Upper lobe of right lung (tissue), 1 donor: ENCODE measurements at regions not wholly inside any gene's neighbourhood (a gene's known extent, or its start where the extent isn't known, plus 50 kb on each side); places are given as distances from the start of the nearest gene placed in this dataset.

Experiments used
- ATAC-seq: fragments of 200-7000 bp; cut with Tn5 transposase; one replicate; pipeline ENCODE4 v1.9.1; 2020; ENCODE audit warnings: mild to moderate bottlenecking, moderate library complexity
- DNase-seq: peaks from one replicate; pipeline ENCODE4 v3.0.0-alpha.2; 2020
- H3K27ac ChIP-seq: fragments of 200-600 bp; one replicate; pipeline ENCODE4 v1.8.0; 2022
- H3K27me3 ChIP-seq: fragments of 200-600 bp; one replicate; pipeline ENCODE4 v1.8.0; 2022; ENCODE audit warnings: mild to moderate bottlenecking
- H3K36me3 ChIP-seq: fragments of 200-600 bp; one replicate; pipeline ENCODE4 v1.8.0; 2022
- H3K4me1 ChIP-seq: fragments of 200-600 bp; one replicate; pipeline ENCODE4 v1.8.0; 2022
- H3K4me3 ChIP-seq: fragments of 200-600 bp; one replicate; pipeline ENCODE4 v1.8.0; 2022; ENCODE audit warnings: mild to moderate bottlenecking
- H3K9me3 ChIP-seq: fragments of 200-600 bp; one replicate; pipeline ENCODE4 v1.8.0; 2022
- CTCF ChIP-seq: fragments of 200-600 bp; IDR thresholded peaks from one replicate; pipeline ENCODE4 v1.8.0; 2022; ENCODE audit warnings: antibody characterized with exemption
- intact Hi-C: fragments of 100-400 bp; cut with DNase I; formaldehyde crosslinking; loops from one replicate; pipeline ENCODE4 v1.11.0; 2022
- donor health status: DM: no; HTN: yes; CAD: no; lungs with severe emphysema.

- no peak for TF ChIP-seq CTCF
- Histone ChIP-seq H3K4me3 (no peak overlapping the region), H3K36me3 (no peaks in the 10 kb centered on the region), H3K4me1 (no peaks in the 10 kb centered on the region), H3K27ac (no peak overlapping the region), H3K27me3 (no peaks in the 10 kb centered on the region), H3K9me3 (no peaks in the 10 kb centered on the region)
- DNase-seq, result no peak
- intact Hi-C loops, result no loop called here
- no peak for ATAC-seq
Observed at GRCh38 chr2:103459283-103459682, 697.5 kb downstream of the TMEM182 start.

- H3K27me3 ChIP-seq, result no peaks in the 10 kb centered on the region
- no peak for DNase-seq
- ATAC-seq, result no peak
- no peak overlapping the region for H3K4me3 ChIP-seq
- H3K27ac ChIP-seq, result no peak overlapping the region
- H3K9me3 ChIP-seq, result no peaks in the 10 kb centered on the region
- intact Hi-C loops, result no loop called here
- H3K4me1 ChIP-seq, result no peaks in the 10 kb centered on the region
- TF ChIP-seq CTCF, result no peak
- no peaks in the 10 kb centered on the region for H3K36me3 ChIP-seq
Observed at GRCh38 chr2:103462101-103462500, 700.3 kb downstream of the TMEM182 start.

GRCh38 chr2:103462712-103463111 lies 700.9 kb downstream of the TMEM182 start:
- no peak for TF ChIP-seq CTCF
- Histone ChIP-seq H3K27ac (no peak overlapping the region), H3K36me3 (no peaks in the 10 kb centered on the region), H3K27me3 (no peaks in the 10 kb centered on the region), H3K9me3 (no peaks in the 10 kb centered on the region), H3K4me1 (no peaks in the 10 kb centered on the region), H3K4me3 (no peak overlapping the region)
- DNase-seq (no peak), ATAC-seq (no peak)
- intact Hi-C loops, result no loop called here

DNA sequence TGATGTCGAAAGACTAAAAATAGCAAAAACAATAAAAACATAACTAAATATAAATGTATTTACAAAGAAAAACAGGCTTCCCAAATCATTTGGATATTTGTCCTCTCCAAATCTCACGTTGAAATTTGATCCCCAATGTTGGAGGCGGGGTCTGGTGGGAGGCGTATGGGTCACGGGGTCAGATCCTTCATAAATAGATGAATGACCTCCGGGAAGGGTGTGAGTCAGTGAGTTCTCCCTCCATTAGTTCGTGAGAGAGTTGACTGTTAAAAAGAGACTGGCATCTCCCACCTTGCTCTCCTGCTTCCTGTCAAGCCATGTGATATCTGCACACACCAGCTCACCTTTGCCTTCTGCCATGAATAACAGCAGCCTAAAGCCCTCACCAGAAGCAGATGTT lies 703.0 kb downstream of the TMEM182 start:
- no peaks in the 10 kb centered on the region for H3K36me3 ChIP-seq
- H3K9me3 ChIP-seq, result no peaks in the 10 kb centered on the region
- DNase-seq (no peak), ATAC-seq (no peak)
- no peak for TF ChIP-seq CTCF
- H3K4me1 ChIP-seq, result no peaks in the 10 kb centered on the region
- no peaks in the 10 kb centered on the region for H3K27me3 ChIP-seq
- no peak overlapping the region for H3K4me3 ChIP-seq
- H3K27ac ChIP-seq, result no peak overlapping the region
- intact Hi-C loops, result no loop called here

DNA sequence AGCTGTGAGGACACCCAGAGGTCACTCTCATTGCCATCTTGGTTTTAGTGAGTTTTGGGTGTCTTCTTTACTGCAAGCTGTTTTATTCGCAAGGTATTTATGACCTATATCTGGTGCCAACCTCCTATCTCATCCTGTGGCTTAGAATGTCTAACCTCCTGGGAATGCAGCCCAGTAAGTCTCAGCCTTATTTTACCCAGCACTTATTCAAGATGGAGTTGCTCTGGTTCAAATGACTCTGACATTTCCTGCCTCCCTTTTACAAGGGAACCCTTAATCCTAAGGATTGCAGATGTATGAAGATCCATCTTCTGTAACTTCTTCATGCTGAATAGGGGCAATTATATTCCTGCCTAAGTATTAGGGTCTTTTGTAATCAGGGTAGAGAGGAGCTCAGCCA lies 708.0 kb downstream of the TMEM182 start:
- Histone ChIP-seq H3K9me3 (no peaks in the 10 kb centered on the region), H3K4me1 (no peaks in the 10 kb centered on the region), H3K27ac (no peak overlapping the region), H3K36me3 (no peaks in the 10 kb centered on the region), H3K4me3 (no peak overlapping the region), H3K27me3 (no peaks in the 10 kb centered on the region)
- intact Hi-C loops, result no loop called here
- TF ChIP-seq CTCF, result no peak
- ATAC-seq (no peak), DNase-seq (no peak)

DNA sequence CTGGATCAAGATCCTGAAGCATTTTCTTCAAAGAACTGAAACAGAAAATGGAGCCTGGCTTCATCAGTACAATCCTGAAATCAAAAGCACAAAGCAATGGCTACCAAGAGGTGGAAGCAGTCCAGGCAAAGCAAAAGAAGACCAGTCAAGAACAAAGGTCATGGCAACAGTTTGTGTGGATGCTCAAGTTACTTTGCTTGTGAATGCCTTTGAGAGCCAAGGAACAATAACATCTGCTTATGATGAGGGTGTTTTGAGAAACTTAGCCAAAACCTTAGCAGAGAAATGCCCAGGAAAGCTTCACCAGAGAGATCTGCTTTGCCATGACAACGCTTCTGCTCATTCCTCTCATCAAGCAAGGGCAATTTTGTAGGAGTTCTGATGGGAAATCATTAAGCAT lies 723.1 kb downstream of the TMEM182 start:
- ATAC-seq (no peak), DNase-seq (no peak)
- no peaks in the 10 kb centered on the region for H3K9me3 ChIP-seq
- H3K27ac ChIP-seq, result no peak overlapping the region
- H3K4me3 ChIP-seq, result no peak overlapping the region
- no peak for TF ChIP-seq CTCF
- no peaks in the 10 kb centered on the region for H3K27me3 ChIP-seq
- intact Hi-C loops, result no loop called here
- no peaks in the 10 kb centered on the region for H3K4me1 ChIP-seq
- no peaks in the 10 kb centered on the region for H3K36me3 ChIP-seq
